Spleen (tissue), 7 donors: ENCODE measurements at regions not wholly inside any gene's neighbourhood (a gene's known extent, or its start where the extent isn't known, plus 50 kb on each side); places are given as distances from the start of the nearest gene placed in this dataset.

Experiments
- CTCF ChIP-seq, 11 experiments: fragments of 200-600 bp in 7 of 11; fragments of 450-650 bp in 4 of 11; sonication (generic) in 4 of 11; IDR thresholded peaks in 8 of 11; conservative IDR thresholded peaks in 3 of 11; 1 replicate in 7 of 11; 2 replicates in 4 of 11; pipeline versions ENCODE4 v1.4.0 to v1.8.0; 2016 to 2021; ENCODE audit warnings: antibody characterized with exemption in 11 of 11, inconsistent platforms in 4 of 11, mild to moderate bottlenecking in 1 of 11
- POLR2A ChIP-seq, 3 donors: fragments of 450-650 bp; IDR thresholded peaks; one replicate each; pipeline ENCODE4 v1.5.1; 2017; ENCODE audit warnings: antibody characterized with exemption in 3 of 3, mild to moderate bottlenecking in 1 of 3
- POLR2AphosphoS5 ChIP-seq, 3 donors: sonication (generic); formaldehyde crosslinking; IDR thresholded peaks; one replicate each; pipeline ENCODE4 v1.5.1; 2017; ENCODE audit warnings: antibody characterized with exemption in 3 of 3
- donor health status: DM: no; HTN: no; CAD: no; lungs with moderate emphysema.
- donor health status: DM: no; HTN: no; CAD: no.
- donor health status: DM: no; HTN: no; CAD: no.

- TF ChIP-seq CTCF (IDR thresholded peaks at IDR 0.05 in 8 of 11, conservative IDR thresholded peaks at IDR 0.05 in 3 of 11) (no peak), POLR2A (IDR thresholded peaks at IDR 0.05) (no peak), POLR2AphosphoS5 (IDR thresholded peaks at IDR 0.05) (no peak)
These were observed 109.9 kb upstream of the HEY2 start for GRCh38 chr6:125639466-125640020.
